GM12878 (cell line): ENCODE measurements at regions not wholly inside any gene's neighbourhood (a gene's known extent, or its start where the extent isn't known, plus 50 kb on each side); places are given as distances from the start of the nearest gene placed in this dataset.

Experiments
- ATAC-seq: fragments of 200-7000 bp; cut with Tn5 transposase; 3 replicates; pipeline ENCODE4 v1.9.1; 2020; ENCODE audit warnings: mild to moderate bottlenecking, moderate library complexity
- BruUV-seq: library from RNA; stranded (reverse); fragments of 400-500 nt; replicated peaks from 2 replicates; lab custom pipeline; 2021; lab: Mats Ljungman, UMichigan
- CTCF ChIA-PET: fragments of 300-600 bp; sonication (Branson Sonifier 250); formaldehyde crosslinking; extraction: SDS; loops from one replicate; lab custom pipeline; 2021; ENCODE audit warnings: inconsistent platforms; lab: Yijun Ruan, JAX
- POLR2A ChIA-PET: fragments of 350-600 bp; formaldehyde crosslinking; extraction: SDS; loops from one replicate; lab custom pipeline; 2021; ENCODE audit warnings: inconsistent platforms; lab: Charles Lee
- RAD21 ChIA-PET: fragments of 300-600 bp; sonication (Branson Sonifier 250); formaldehyde crosslinking; loops from one replicate; lab custom pipeline; 2023; ENCODE audit warnings: antibody characterized with exemption; ENCODE audit not compliant: unreplicated experiment; lab: Charles Lee
- SMC1A ChIA-PET: fragments of 300-600 bp; sonication (Branson Sonifier 250); formaldehyde crosslinking; loops from one replicate; lab custom pipeline; 2023; ENCODE audit not compliant: unreplicated experiment, uncharacterized antibody; lab: Charles Lee
- DNase-seq: peaks from one replicate; pipeline ENCODE4 v3.0.0-alpha.2; 2011; ENCODE audit warnings: low read depth, low spot score
- FAIRE-seq: peaks from 3 replicates; lab custom pipeline; 2011; peaks lifted over from hg19 to GRCh38; lab: Jason Lieb, UNC
- H2AFZ ChIP-seq: 2 replicates; pipeline ENCODE4 v1.6.0; 2011; ENCODE audit warnings: low read depth, low read length, control low read depth; ENCODE audit not compliant: control insufficient read depth
- H3K27ac ChIP-seq: 2 replicates; pipeline ENCODE4 v1.5.1; 2011; ENCODE audit warnings: control low read depth; ENCODE audit not compliant: control insufficient read depth, insufficient read depth
- H3K27me3 ChIP-seq, 2 experiments: replicated peaks in 1 of 2; 2 replicates each; pipeline versions ENCODE4 v1.6.0 to v1.6.1; 2011; ENCODE audit warnings: low read length in 1 of 2; ENCODE audit not compliant: control insufficient read depth in 2 of 2, insufficient read depth in 2 of 2
- H3K36me3 ChIP-seq, 2 experiments: 2 replicates each; pipeline ENCODE4 v1.5.1; 2011; ENCODE audit warnings: low read length in 1 of 2; ENCODE audit not compliant: control insufficient read depth in 2 of 2, insufficient read depth in 2 of 2
- H3K4me1 ChIP-seq: 2 replicates; pipeline ENCODE4 v1.6.1; 2011; ENCODE audit warnings: mild to moderate bottlenecking, low read length, moderate library complexity, mixed read lengths; ENCODE audit not compliant: control insufficient read depth, insufficient read depth
- H3K4me2 ChIP-seq: 2 replicates; pipeline ENCODE4 v1.6.0; 2011; ENCODE audit warnings: control low read depth; ENCODE audit not compliant: control insufficient read depth, insufficient read depth
- H3K4me3 ChIP-seq: fragments of 200-600 bp; sonication (generic); 2 replicates; pipeline ENCODE4 v1.5.1; 2016
- H3K79me2 ChIP-seq: 2 replicates; pipeline ENCODE4 v1.6.0; 2011; ENCODE audit warnings: low read length; ENCODE audit not compliant: control insufficient read depth, insufficient read depth
- H3K9ac ChIP-seq: 2 replicates; pipeline ENCODE4 v1.8.0; 2011; ENCODE audit warnings: low read length, control low read depth, mixed read lengths; ENCODE audit not compliant: control insufficient read depth, insufficient read depth
- H3K9me3 ChIP-seq: replicated peaks from 3 replicates; pipeline ENCODE4 v1.5.1; 2011; ENCODE audit warnings: mild to moderate bottlenecking, low read length; ENCODE audit not compliant: control insufficient read depth, insufficient read depth
- H4K20me1 ChIP-seq: 2 replicates; pipeline ENCODE4 v1.6.0; 2011; ENCODE audit not compliant: control insufficient read depth, insufficient read depth
- CBFB ChIP-seq: IDR thresholded peaks from 2 replicates; pipeline ENCODE4 v1.6.1; 2016; ENCODE audit warnings: antibody characterized with exemption, low read depth
- CBX5 ChIP-seq: sonication (generic); IDR thresholded peaks from 2 replicates; pipeline ENCODE4 v1.6.1; 2016; ENCODE audit warnings: low read depth, moderate library complexity, mild to moderate bottlenecking, inconsistent platforms
- CEBPB ChIP-seq, 2 experiments: fragments of 150-350 bp in 1 of 2; IDR thresholded peaks; 2 replicates each; pipeline ENCODE4 v1.6.1; 2012 to 2014; ENCODE audit warnings: low read depth in 2 of 2, low read length in 2 of 2, borderline replicate concordance in 1 of 2, inconsistent platforms in 1 of 2
- GATAD2B ChIP-seq: fragments of 450-650 bp; conservative IDR thresholded peaks from 2 replicates; pipeline ENCODE4 v1.6.1; 2017; ENCODE audit warnings: low read depth, mild to moderate bottlenecking, moderate library complexity
- KAT2A ChIP-seq: conservative IDR thresholded peaks from 2 replicates; pipeline ENCODE4 v1.6.1; 2011; ENCODE audit warnings: low read depth, low read length; ENCODE audit not compliant: control insufficient read depth
- MTA2 ChIP-seq: fragments of 450-650 bp; IDR thresholded peaks from 2 replicates; pipeline ENCODE4 v1.6.1; 2016; ENCODE audit warnings: low read depth, mild to moderate bottlenecking, moderate library complexity
- MTA3 ChIP-seq: IDR thresholded peaks from 2 replicates; pipeline ENCODE4 v1.6.1; 2012; ENCODE audit warnings: low read length, inconsistent platforms, borderline replicate concordance
- NFYA ChIP-seq: IDR thresholded peaks from 2 replicates; pipeline ENCODE4 v1.6.1; 2011; ENCODE audit warnings: low read depth, mild to moderate bottlenecking, low read length, improper control_type of control experiment, borderline replicate concordance
- NRF1 ChIP-seq: conservative IDR thresholded peaks from 2 replicates; pipeline ENCODE4 v1.6.1; 2011; ENCODE audit warnings: mild to moderate bottlenecking, low read depth, low read length, improper control_type of control experiment
- RFX5 ChIP-seq: IDR thresholded peaks from 2 replicates; pipeline ENCODE4 v1.6.1; 2011; ENCODE audit warnings: low read depth, low read length, improper control_type of control experiment
- SMAD5 ChIP-seq: IDR thresholded peaks from 2 replicates; pipeline ENCODE4 v1.6.1; 2016; ENCODE audit warnings: antibody characterized with exemption, low read depth
- SPI1 ChIP-seq: IDR thresholded peaks from 2 replicates; pipeline ENCODE4 v1.6.1; 2011; ENCODE audit warnings: low read depth, mild to moderate bottlenecking, low read length, moderate library complexity, borderline replicate concordance; ENCODE audit not compliant: insufficient read depth
- STAT1 ChIP-seq: fragments of 450-650 bp; conservative IDR thresholded peaks from 2 replicates; pipeline ENCODE4 v1.6.1; 2014; ENCODE audit warnings: antibody characterized with exemption, mild to moderate bottlenecking
- TAF1 ChIP-seq: IDR thresholded peaks from 2 replicates; pipeline ENCODE4 v1.6.1; 2011; ENCODE audit warnings: mild to moderate bottlenecking, low read depth, low read length, borderline replicate concordance
- TCF12 ChIP-seq: IDR thresholded peaks from 2 replicates; pipeline ENCODE4 v1.6.1; 2011; ENCODE audit warnings: low read depth, mild to moderate bottlenecking, low read length
- ZNF217 ChIP-seq: fragments of 450-650 bp; IDR thresholded peaks from 2 replicates; pipeline ENCODE4 v1.6.1; 2017; ENCODE audit warnings: antibody characterized with exemption, mild to moderate bottlenecking
- WGBS: methylation state at CpG from one replicate; pipeline ENCODE4 v1.1.6; 2016; ENCODE audit warnings: low lambda C conversion rate; ENCODE audit not compliant: insufficient replicate concordance, insufficient coverage; ENCODE audit errors: missing lambda C conversion rate; 5-methylcytosine and 5-hydroxymethylcytosine counted together
- in situ Hi-C: fragments of 300-500 bp; cut with MboI; formaldehyde crosslinking; loops from 9 replicates; pipeline ENCODE4 v1.14.3; 2018; ENCODE audit warnings: mixed read lengths
- intact Hi-C: fragments of 100-400 bp; cut with micrococcal nuclease; formaldehyde crosslinking; loops from one replicate; pipeline ENCODE4 v1.14.2; 2022; ENCODE audit not compliant: unreplicated experiment
- TF ChIP-seq, protein P1 (sequence below): fragments of 450-650 bp; IDR thresholded peaks from 2 replicates; pipeline ENCODE4 v1.6.1; 2017; ENCODE audit warnings: low read depth, mild to moderate bottlenecking, moderate library complexity
- TF ChIP-seq, protein P2 (sequence below): fragments of 450-650 bp; IDR thresholded peaks from 2 replicates; pipeline ENCODE4 v1.6.1; 2017; ENCODE audit warnings: antibody characterized with exemption, mild to moderate bottlenecking, moderate library complexity

DNA sequence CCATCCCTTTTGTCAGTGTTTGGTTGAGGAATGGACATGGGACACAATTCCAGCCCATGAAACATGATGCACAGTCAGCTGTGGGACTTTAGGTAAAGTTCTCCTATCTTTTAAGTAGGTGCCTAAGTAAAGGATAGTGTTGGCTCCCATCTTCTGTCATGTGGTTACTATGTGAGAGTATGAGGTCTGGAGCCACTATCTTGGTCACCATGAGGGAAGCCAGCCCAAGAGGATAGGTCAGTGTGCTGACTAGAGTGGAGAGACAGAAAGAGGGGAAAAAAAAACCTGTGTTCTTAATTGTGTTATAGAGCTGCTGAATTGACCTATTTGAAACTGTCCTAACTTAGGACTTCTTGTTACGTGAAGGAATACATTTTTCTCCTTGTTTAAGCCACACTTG is 89.7 kb upstream of the NAMPT start (continued):
- TF ChIP-seq, protein P1, sequence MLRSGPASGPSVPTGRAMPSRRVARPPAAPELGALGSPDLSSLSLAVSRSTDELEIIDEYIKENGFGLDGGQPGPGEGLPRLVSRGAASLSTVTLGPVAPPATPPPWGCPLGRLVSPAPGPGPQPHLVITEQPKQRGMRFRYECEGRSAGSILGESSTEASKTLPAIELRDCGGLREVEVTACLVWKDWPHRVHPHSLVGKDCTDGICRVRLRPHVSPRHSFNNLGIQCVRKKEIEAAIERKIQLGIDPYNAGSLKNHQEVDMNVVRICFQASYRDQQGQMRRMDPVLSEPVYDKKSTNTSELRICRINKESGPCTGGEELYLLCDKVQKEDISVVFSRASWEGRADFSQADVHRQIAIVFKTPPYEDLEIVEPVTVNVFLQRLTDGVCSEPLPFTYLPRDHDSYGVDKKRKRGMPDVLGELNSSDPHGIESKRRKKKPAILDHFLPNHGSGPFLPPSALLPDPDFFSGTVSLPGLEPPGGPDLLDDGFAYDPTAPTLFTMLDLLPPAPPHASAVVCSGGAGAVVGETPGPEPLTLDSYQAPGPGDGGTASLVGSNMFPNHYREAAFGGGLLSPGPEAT, result no peak
- TF ChIP-seq TAF1, result no peak
- TF ChIP-seq TCF12, result no peak

DNA sequence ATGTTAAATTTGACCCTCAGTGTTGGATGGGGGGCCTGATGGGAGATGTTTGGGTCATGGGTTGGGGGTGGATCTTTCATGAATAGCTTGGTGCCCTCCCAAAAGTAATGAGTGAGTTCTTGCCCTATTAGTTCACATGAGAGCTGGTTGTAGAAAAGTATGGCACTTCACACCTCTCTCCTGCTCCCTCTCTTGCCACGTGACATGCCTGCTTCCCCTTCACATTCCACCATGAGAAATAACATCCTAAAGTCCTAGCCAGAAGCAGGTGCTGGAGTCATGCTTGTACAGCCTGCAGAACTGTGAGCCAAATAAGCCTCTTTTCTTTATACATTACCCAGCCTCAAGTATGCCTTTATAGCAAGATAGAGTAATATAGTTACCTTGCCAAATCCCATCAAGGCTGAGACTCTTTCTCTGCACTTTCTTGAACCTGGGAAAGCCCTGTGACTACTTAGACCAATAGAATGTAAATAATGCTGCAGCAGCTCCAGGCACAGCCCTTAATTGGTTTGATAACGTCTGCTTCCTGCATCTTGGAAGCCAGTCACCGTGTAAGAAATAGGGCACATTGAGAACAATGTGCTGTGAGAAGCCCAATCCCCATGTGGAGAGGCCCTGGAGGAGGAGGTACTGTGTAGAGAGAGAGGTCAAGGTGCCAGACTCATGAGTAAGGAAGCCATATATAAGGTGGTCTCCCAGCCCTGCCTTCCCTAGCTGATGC is 88.0 kb upstream of the NAMPT start:
- POLR2A ChIA-PET, result no interaction called here
- CTCF ChIA-PET, result interaction anchor here (1.0 kb wide), 1 partner anchor 43 kb away, joined by 5 read pairs; no protein-coding TSS in a partner anchor
- WGBS, result 0% methylated on average over 3 of the region's 3 CpGs
- no peak overlapping the region for H3K4me2 ChIP-seq
- in situ Hi-C loops (no loop called here), intact Hi-C loops (no loop called here)
- FAIRE-seq (no peak), DNase-seq (no peak), ATAC-seq (no peak)
- RAD21 ChIA-PET, result interaction anchor here (1.2 kb wide), 1 partner anchor 89 kb away, joined by 4 read pairs; no protein-coding TSS in a partner anchor
- no TSS peak for BruUV-seq
- SMC1A ChIA-PET, result interaction anchor here (6.5 kb wide), 1 partner anchor 90 kb away, joined by 20 read pairs; no protein-coding TSS in a partner anchor
- H3K27me3 ChIP-seq, result no peaks in the 10 kb centered on the region
- H3K36me3 ChIP-seq, result no peaks in the 10 kb centered on the region
- no peaks in the 10 kb centered on the region for H3K79me2 ChIP-seq
- H4K20me1 ChIP-seq, result no peaks in the 10 kb centered on the region
- no peak overlapping the region for H3K4me3 ChIP-seq
- no peak overlapping the region for H3K9ac ChIP-seq
- H3K27ac ChIP-seq, result no peak overlapping the region
- H3K4me1 ChIP-seq, result no peaks in the 10 kb centered on the region
- H3K9me3 ChIP-seq, result no peaks in the 10 kb centered on the region
- H2AFZ ChIP-seq, result no peak overlapping the region
- no peak for TF ChIP-seq CBFB
- TF ChIP-seq STAT1, result no peak
- TF ChIP-seq CEBPB (IDR thresholded peaks at IDR 0.05; ENCODE audit: borderline replicate concordance in 1 of 2, low read depth in 2 of 2, low read length in 2 of 2), result no peak
- TF ChIP-seq ZNF217, result no peak
- no peak for TF ChIP-seq NRF1
- no peak for TF ChIP-seq MTA2
- TF ChIP-seq, protein P2, sequence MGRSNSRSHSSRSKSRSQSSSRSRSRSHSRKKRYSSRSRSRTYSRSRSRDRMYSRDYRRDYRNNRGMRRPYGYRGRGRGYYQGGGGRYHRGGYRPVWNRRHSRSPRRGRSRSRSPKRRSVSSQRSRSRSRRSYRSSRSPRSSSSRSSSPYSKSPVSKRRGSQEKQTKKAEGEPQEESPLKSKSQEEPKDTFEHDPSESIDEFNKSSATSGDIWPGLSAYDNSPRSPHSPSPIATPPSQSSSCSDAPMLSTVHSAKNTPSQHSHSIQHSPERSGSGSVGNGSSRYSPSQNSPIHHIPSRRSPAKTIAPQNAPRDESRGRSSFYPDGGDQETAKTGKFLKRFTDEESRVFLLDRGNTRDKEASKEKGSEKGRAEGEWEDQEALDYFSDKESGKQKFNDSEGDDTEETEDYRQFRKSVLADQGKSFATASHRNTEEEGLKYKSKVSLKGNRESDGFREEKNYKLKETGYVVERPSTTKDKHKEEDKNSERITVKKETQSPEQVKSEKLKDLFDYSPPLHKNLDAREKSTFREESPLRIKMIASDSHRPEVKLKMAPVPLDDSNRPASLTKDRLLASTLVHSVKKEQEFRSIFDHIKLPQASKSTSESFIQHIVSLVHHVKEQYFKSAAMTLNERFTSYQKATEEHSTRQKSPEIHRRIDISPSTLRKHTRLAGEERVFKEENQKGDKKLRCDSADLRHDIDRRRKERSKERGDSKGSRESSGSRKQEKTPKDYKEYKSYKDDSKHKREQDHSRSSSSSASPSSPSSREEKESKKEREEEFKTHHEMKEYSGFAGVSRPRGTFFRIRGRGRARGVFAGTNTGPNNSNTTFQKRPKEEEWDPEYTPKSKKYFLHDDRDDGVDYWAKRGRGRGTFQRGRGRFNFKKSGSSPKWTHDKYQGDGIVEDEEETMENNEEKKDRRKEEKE, result no peak
- TF ChIP-seq MTA3, result no peak
- no peak for TF ChIP-seq SMAD5
- TF ChIP-seq SPI1, result no peak
- TF ChIP-seq KAT2A, result no peak
- TF ChIP-seq GATAD2B, result no peak
- TF ChIP-seq NFYA, result no peak
- TF ChIP-seq RFX5, result no peak
- no peak for TF ChIP-seq TAF1
- no peak for TF ChIP-seq CBX5
